ENCODE measurements at regions not wholly inside any gene's neighbourhood (a gene's known extent, or its start where the extent isn't known, plus 50 kb on each side); places are given as distances from the start of the nearest gene placed in this dataset.

DNA sequence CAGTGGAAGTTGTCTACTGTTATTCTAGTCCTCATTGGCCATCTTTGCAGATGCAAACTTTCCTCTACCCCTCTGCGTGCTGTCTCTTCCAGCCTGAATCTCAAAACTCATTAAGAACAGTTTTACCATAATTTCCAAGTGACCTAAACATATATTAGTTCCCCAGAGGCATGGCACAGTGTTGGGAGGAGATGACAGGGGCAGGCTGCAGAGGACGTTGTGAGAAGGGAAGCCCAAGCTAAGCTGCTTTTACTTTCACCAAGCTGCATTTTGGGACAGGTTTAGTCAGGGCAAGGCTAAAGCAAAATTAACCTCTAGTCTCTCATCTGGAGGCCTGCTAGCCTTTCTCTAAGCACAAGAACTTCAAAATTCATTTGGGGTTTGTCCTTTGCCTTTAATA lies 318.6 kb upstream of the SATB1 start (continued):
- no peak for TF ChIP-seq ZNF280D (tag by site-specific recombination; IDR thresholded peaks at IDR 0.05)
- TF ChIP-seq, protein P1, sequence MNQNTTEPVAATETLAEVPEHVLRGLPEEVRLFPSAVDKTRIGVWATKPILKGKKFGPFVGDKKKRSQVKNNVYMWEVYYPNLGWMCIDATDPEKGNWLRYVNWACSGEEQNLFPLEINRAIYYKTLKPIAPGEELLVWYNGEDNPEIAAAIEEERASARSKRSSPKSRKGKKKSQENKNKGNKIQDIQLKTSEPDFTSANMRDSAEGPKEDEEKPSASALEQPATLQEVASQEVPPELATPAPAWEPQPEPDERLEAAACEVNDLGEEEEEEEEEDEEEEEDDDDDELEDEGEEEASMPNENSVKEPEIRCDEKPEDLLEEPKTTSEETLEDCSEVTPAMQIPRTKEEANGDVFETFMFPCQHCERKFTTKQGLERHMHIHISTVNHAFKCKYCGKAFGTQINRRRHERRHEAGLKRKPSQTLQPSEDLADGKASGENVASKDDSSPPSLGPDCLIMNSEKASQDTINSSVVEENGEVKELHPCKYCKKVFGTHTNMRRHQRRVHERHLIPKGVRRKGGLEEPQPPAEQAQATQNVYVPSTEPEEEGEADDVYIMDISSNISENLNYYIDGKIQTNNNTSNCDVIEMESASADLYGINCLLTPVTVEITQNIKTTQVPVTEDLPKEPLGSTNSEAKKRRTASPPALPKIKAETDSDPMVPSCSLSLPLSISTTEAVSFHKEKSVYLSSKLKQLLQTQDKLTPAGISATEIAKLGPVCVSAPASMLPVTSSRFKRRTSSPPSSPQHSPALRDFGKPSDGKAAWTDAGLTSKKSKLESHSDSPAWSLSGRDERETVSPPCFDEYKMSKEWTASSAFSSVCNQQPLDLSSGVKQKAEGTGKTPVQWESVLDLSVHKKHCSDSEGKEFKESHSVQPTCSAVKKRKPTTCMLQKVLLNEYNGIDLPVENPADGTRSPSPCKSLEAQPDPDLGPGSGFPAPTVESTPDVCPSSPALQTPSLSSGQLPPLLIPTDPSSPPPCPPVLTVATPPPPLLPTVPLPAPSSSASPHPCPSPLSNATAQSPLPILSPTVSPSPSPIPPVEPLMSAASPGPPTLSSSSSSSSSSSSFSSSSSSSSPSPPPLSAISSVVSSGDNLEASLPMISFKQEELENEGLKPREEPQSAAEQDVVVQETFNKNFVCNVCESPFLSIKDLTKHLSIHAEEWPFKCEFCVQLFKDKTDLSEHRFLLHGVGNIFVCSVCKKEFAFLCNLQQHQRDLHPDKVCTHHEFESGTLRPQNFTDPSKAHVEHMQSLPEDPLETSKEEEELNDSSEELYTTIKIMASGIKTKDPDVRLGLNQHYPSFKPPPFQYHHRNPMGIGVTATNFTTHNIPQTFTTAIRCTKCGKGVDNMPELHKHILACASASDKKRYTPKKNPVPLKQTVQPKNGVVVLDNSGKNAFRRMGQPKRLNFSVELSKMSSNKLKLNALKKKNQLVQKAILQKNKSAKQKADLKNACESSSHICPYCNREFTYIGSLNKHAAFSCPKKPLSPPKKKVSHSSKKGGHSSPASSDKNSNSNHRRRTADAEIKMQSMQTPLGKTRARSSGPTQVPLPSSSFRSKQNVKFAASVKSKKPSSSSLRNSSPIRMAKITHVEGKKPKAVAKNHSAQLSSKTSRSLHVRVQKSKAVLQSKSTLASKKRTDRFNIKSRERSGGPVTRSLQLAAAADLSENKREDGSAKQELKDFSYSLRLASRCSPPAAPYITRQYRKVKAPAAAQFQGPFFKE (tag by site-specific recombination; IDR thresholded peaks at IDR 0.05; ENCODE audit: borderline replicate concordance), result no peak
- no peak for TF ChIP-seq ZNF692 (tag by site-specific recombination; IDR thresholded peaks at IDR 0.05)
- TF ChIP-seq ZNF280C (tag by site-specific recombination; IDR thresholded peaks at IDR 0.05), result no peak

GRCh38 chr3:18740631-18741583 lies 315.8 kb upstream of the SATB1 start:
- H3K4me1 ChIP-seq (ENCODE audit: control insufficient read depth, insufficient read depth, low read length), result no peaks in the 10 kb centered on the region
- POLR2A ChIA-PET, result no interaction called here
- CTCF ChIA-PET, result no interaction called here
- TF ChIP-seq, protein P2, sequence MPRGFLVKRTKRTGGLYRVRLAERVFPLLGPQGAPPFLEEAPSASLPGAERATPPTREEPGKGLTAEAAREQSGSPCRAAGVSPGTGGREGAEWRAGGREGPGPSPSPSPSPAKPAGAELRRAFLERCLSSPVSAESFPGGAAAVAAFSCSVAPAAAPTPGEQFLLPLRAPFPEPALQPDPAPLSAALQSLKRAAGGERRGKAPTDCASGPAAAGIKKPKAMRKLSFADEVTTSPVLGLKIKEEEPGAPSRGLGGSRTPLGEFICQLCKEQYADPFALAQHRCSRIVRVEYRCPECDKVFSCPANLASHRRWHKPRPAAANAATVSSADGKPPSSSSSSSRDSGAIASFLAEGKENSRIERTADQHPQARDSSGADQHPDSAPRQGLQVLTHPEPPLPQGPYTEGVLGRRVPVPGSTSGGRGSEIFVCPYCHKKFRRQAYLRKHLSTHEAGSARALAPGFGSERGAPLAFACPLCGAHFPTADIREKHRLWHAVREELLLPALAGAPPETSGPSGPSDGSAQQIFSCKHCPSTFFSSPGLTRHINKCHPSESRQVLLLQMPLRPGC (tag by site-specific recombination; IDR thresholded peaks at IDR 0.05), result no peak
- no peak for TF ChIP-seq ZNF670 (tag by site-specific recombination; IDR thresholded peaks at IDR 0.05; ENCODE audit: low read depth)
- no peak for TF ChIP-seq ZNF311 (tag by site-specific recombination; IDR thresholded peaks at IDR 0.05; ENCODE audit: borderline replicate concordance)
- no peak for TF ChIP-seq YY2 (tag by site-specific recombination; IDR thresholded peaks at IDR 0.05)
- no peak for TF ChIP-seq ZNF664 (tag by site-specific recombination; IDR thresholded peaks at IDR 0.05)
- TF ChIP-seq SP2 (tag by site-specific recombination; IDR thresholded peaks at IDR 0.05), result no peak
- TF ChIP-seq ZNF768 (tag by site-specific recombination; IDR thresholded peaks at IDR 0.05), result no peak
- no peak for TF ChIP-seq ZNF214 (tag by site-specific recombination; IDR thresholded peaks at IDR 0.05; ENCODE audit: borderline replicate concordance)
- no peak for TF ChIP-seq ZNF148 (tag by site-specific recombination; IDR thresholded peaks at IDR 0.05; ENCODE audit: borderline replicate concordance)
- no peak for TF ChIP-seq ZNF112 (tag by site-specific recombination; IDR thresholded peaks at IDR 0.05)
- TF ChIP-seq ZBTB20 (tag by site-specific recombination; IDR thresholded peaks at IDR 0.05), result no peak
- no peak for TF ChIP-seq TRIM28 (IDR thresholded peaks at IDR 0.05; ENCODE audit: borderline replicate concordance, low read length)
- TF ChIP-seq ZBTB17 (tag by site-specific recombination; IDR thresholded peaks at IDR 0.05), result no peak

More at GRCh38 chr3:18740631-18741583, 315.8 kb upstream of the SATB1 start:
- Histone ChIP-seq H3K4me3 (ENCODE audit: low read depth, low read length) (no peak overlapping the region), H3K27ac (ENCODE audit: extremely low read depth, low read depth, low read length) (no peak overlapping the region), H3K36me3 (ENCODE audit: control insufficient read depth in 2 of 2, insufficient read depth in 1 of 2, low read length in 2 of 2) (no peaks in the 10 kb centered on the region), H3K9me3 (ENCODE audit: control insufficient read depth, insufficient read depth, low read depth, low read length) (no peaks in the 10 kb centered on the region)

Data from HEK293 (cell line).